ENCODE measurements at regions not wholly inside any gene's neighbourhood (a gene's known extent, or its start where the extent isn't known, plus 50 kb on each side); places are given as distances from the start of the nearest gene placed in this dataset.
"Not testable (repeated sequence)": the region's sequence is repeated elsewhere in the genome, so short reads cannot be mapped to it uniquely, and the experiment has no call there.

DNA sequence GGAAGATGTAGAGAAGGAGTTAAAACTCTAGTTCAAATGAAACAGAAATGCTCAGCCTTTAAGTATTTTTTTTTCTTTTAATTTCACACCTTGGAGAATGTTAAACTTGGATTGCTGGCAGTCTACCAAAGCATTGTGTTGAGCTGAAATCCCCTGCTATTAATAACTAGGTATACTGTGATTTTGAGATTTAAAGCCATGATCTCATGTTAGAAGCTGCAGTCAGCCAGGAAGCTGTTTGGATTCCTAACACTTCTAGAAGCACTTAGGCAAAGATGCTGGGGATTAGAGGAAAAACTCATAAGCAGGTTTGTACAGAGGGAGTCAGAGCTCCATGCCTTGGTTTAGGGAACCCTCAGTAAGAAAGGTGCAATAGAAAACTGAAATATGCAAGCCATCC lies 141.4 kb downstream of the KIF4B start:
- FAIRE-seq = no peak
- no peaks in the 10 kb centered on the region for H3K27me3 ChIP-seq (ENCODE audit: control insufficient read depth in 2 of 2, insufficient read depth in 2 of 2, low read length in 2 of 2)
- H2AFZ ChIP-seq (ENCODE audit: low read depth, low read length) = no peak overlapping the region
- no peaks in the 10 kb centered on the region for H3K4me1 ChIP-seq (ENCODE audit: control insufficient read depth, extremely low read depth, insufficient read depth, low read length)
- dilution Hi-C loops (cut with MboI; ENCODE audit: extremely low pct_ligation_motif_present, low sequenced_read_pairs) (no loop called here), intact Hi-C loops (cut with micrococcal nuclease) (no loop called here)
- no peaks in the 10 kb centered on the region for H4K20me1 ChIP-seq (replicated peaks; ENCODE audit: control insufficient read depth, extremely low read depth, insufficient read depth, low read length)
- no peak overlapping the region for H3K9ac ChIP-seq (replicated peaks; ENCODE audit: extremely low read depth, insufficient read depth, low read length)
- POLR2A ChIA-PET = no interaction called here
- H3K27ac ChIP-seq (ENCODE audit: insufficient read depth, low read depth, low read length) = no peak overlapping the region
- no peaks in the 10 kb centered on the region for H3K9me1 ChIP-seq (replicated peaks; ENCODE audit: control insufficient read depth, extremely low read depth, insufficient read depth, low read length)
- H3K4me3 ChIP-seq (replicated peaks in 1 of 3; ENCODE audit: insufficient read depth in 1 of 3, low read depth in 1 of 3, low read length in 3 of 3) = no peak overlapping the region
- no peaks in the 10 kb centered on the region for H3K79me2 ChIP-seq (ENCODE audit: control insufficient read depth, insufficient read depth, low read length)
- BruUV-seq (replicated peaks) = no TSS peak
- CTCF ChIA-PET = interaction anchor here (1.1 to 3.5 kb wide), 2 partner anchors 16 to 634 kb away, joined by 3 to 15 read pairs; no protein-coding TSS in a partner anchor
- H3K9me3 ChIP-seq (replicated peaks; ENCODE audit: control insufficient read depth, insufficient read depth, low read length) = no peaks in the 10 kb centered on the region
- DNase-seq (ENCODE audit: low read depth, low spot score) = no peak
- TF ChIP-seq FOS (IDR thresholded peaks at IDR 0.05; ENCODE audit: borderline replicate concordance, insufficient read depth, low read length) = no peak
- TF ChIP-seq MAX (IDR thresholded peaks at IDR 0.05; ENCODE audit: insufficient read depth, insufficient read length) = no peak
- TF ChIP-seq CTCF (IDR thresholded peaks at IDR 0.05; ENCODE audit: extremely low read depth in 1 of 2, insufficient read depth in 1 of 2, low read depth in 1 of 2, low read length in 2 of 2) = no peak
- no peak for TF ChIP-seq POLR2AphosphoS5 (IDR thresholded peaks at IDR 0.05; ENCODE audit: insufficient read depth, low read depth, low read length)
- no peak for TF ChIP-seq POLR2A (IDR thresholded peaks at IDR 0.05; ENCODE audit: low read depth, low read length)
- TF ChIP-seq JUN (IDR thresholded peaks at IDR 0.05; ENCODE audit: borderline replicate concordance, insufficient read depth, insufficient read length, low read depth) = no peak
- no peak for TF ChIP-seq GATA2 (IDR thresholded peaks at IDR 0.05; ENCODE audit: insufficient read depth, insufficient read length, low read depth, low read length)
- no peak for TF ChIP-seq MYC (IDR thresholded peaks at IDR 0.05; ENCODE audit: low read depth, low read length)
- no peak for TF ChIP-seq EZH2 (IDR thresholded peaks at IDR 0.05; ENCODE audit: borderline replicate concordance, low read depth, low read length, severe bottlenecking)
- H3K36me3 ChIP-seq (ENCODE audit: control insufficient read depth in 2 of 2, extremely low read depth in 1 of 2, insufficient read depth in 2 of 2, low read length in 2 of 2) = no peaks in the 10 kb centered on the region
- H3K4me2 ChIP-seq (ENCODE audit: insufficient read depth, low read length) = no peak overlapping the region

- H3K9me1 ChIP-seq (replicated peaks; ENCODE audit: control insufficient read depth, extremely low read depth, insufficient read depth, low read length); H3K27me3 ChIP-seq (ENCODE audit: control insufficient read depth in 2 of 2, insufficient read depth in 2 of 2, low read length in 2 of 2); intact Hi-C loops (cut with micrococcal nuclease); H3K4me3 ChIP-seq (replicated peaks in 1 of 3; ENCODE audit: insufficient read depth in 1 of 3, low read depth in 1 of 3, low read length in 3 of 3); H3K9me3 ChIP-seq (replicated peaks; ENCODE audit: control insufficient read depth, insufficient read depth, low read length); H3K27ac ChIP-seq (ENCODE audit: insufficient read depth, low read depth, low read length); H2AFZ ChIP-seq (ENCODE audit: low read depth, low read length); H3K36me3 ChIP-seq (ENCODE audit: control insufficient read depth in 2 of 2, extremely low read depth in 1 of 2, insufficient read depth in 2 of 2, low read length in 2 of 2); FAIRE-seq; DNase-seq (ENCODE audit: low read depth, low spot score); H3K4me2 ChIP-seq (ENCODE audit: insufficient read depth, low read length); POLR2A ChIA-PET; H3K79me2 ChIP-seq (ENCODE audit: control insufficient read depth, insufficient read depth, low read length); H3K4me1 ChIP-seq (ENCODE audit: control insufficient read depth, extremely low read depth, insufficient read depth, low read length); dilution Hi-C loops (cut with MboI; ENCODE audit: extremely low pct_ligation_motif_present, low sequenced_read_pairs); BruUV-seq (replicated peaks); H3K9ac ChIP-seq (replicated peaks; ENCODE audit: extremely low read depth, insufficient read depth, low read length); CTCF ChIA-PET; H4K20me1 ChIP-seq (replicated peaks; ENCODE audit: control insufficient read depth, extremely low read depth, insufficient read depth, low read length): not testable (repeated sequence)
These were observed 149.5 kb downstream of the KIF4B start for GRCh38 chr5:155163084-155163483.

Measured in endothelial cell of umbilical vein (primary cell).